GM10248 (cell line): ENCODE measurements at regions not wholly inside any gene's neighbourhood (a gene's known extent, or its start where the extent isn't known, plus 50 kb on each side); places are given as distances from the start of the nearest gene placed in this dataset.

Source experiments
- CTCF ChIA-PET: fragments of 300-600 bp; sonication (Branson Sonifier 250); formaldehyde crosslinking; extraction: SDS; loops from one replicate; lab custom pipeline; 2021; ENCODE audit warnings: antibody characterized with exemption; lab: Yijun Ruan, JAX
- POLR2A ChIA-PET: fragments of 350-650 bp; sonication (Branson Sonifier 250); formaldehyde crosslinking; extraction: SDS; loops from one replicate; lab custom pipeline; 2020; ENCODE audit warnings: antibody characterized with exemption; lab: Yijun Ruan, JAX
- DNase-seq: peaks from one replicate; pipeline ENCODE4 v3.0.0; 2012; ENCODE audit errors: extremely low spot score
- TF ChIP-seq, protein P1 (sequence below): IDR thresholded peaks from 2 replicates; pipeline ENCODE4 v1.5.1; 2012; ENCODE audit warnings: mild to moderate bottlenecking, low read depth; ENCODE audit errors: extremely low read depth, missing control alignments, control extremely low read depth

DNA sequence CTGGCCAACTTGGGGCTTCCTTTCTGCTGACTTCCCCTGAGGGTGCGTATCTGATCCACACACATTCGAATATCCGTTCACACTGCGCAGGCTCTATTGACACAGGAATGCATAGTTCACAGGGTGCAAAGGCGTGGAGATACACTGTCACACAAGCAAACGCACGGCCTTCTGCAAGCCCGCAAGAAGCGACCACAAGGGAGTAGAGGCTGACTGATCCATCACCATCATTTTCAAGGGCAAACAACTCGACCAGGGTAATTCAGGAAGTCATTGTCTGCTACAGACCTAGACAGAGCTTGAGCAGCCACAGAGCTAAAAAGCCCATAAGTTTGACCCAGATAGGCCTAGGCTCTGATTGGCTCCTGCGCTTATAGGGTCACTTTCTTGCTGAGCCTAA is 392.3 kb downstream of the MN1 start:
- TF ChIP-seq, protein P1, sequence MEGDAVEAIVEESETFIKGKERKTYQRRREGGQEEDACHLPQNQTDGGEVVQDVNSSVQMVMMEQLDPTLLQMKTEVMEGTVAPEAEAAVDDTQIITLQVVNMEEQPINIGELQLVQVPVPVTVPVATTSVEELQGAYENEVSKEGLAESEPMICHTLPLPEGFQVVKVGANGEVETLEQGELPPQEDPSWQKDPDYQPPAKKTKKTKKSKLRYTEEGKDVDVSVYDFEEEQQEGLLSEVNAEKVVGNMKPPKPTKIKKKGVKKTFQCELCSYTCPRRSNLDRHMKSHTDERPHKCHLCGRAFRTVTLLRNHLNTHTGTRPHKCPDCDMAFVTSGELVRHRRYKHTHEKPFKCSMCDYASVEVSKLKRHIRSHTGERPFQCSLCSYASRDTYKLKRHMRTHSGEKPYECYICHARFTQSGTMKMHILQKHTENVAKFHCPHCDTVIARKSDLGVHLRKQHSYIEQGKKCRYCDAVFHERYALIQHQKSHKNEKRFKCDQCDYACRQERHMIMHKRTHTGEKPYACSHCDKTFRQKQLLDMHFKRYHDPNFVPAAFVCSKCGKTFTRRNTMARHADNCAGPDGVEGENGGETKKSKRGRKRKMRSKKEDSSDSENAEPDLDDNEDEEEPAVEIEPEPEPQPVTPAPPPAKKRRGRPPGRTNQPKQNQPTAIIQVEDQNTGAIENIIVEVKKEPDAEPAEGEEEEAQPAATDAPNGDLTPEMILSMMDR: no peak
- POLR2A ChIA-PET: no interaction called here
- CTCF ChIA-PET: no interaction called here
- DNase-seq: no peak

DNA sequence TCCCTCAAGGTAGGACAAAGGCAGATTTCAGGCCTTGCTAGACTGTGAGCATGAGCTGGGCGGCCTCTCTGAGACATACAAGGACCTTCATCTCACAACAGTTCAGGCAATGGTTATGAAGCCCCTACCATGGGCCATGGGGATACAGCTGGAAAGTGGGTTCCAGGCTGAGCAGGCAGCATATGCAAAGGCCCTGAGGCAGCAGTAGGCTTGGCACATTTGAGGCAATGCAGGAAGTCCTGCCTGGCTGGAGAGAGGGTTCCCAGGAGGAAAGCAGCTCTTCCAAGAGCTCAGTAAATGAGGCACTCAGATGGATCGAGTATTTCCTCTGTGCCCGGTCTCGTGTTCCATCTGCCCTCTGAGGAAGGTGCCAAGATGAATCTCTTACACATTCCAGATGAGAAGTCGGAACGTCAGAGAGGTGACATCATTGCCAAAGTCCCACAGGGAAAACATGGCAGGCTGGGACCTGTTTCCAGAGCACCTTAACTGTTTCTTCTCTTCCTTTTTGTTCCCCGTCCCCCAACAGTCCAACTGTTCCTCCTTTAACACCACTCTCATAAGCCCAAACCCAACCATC is 388.6 kb downstream of the MN1 start:
- TF ChIP-seq, protein P1: no peak
- ChIA-PET POLR2A (no interaction called here), CTCF (interaction anchor here (2.1 kb wide), 1 partner anchor 9 kb away, joined by 5 read pairs; no protein-coding TSS in a partner anchor)
- no peak for DNase-seq

DNA sequence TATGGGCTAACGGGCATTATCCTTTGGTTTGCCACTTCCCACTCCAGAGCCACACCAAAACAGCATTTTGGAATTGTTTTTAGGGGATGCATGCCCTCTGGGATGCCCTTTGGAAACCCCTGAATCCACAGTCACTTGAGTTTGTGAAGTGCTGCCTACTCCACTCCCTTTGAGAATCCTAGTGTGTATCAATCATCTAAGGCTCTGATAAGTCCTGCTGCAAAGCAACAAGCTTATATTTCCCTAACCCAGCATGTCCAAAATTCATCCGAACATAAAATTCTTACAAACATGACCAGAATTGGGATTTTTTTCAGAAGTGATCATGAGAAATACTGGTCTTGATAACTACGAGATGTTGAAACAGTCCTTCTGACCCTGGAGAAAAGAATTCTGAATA is 387.9 kb downstream of the MN1 start:
- TF ChIP-seq, protein P1: no peak
- DNase-seq: no peak
- CTCF ChIA-PET: no interaction called here
- POLR2A ChIA-PET: no interaction called here

DNA sequence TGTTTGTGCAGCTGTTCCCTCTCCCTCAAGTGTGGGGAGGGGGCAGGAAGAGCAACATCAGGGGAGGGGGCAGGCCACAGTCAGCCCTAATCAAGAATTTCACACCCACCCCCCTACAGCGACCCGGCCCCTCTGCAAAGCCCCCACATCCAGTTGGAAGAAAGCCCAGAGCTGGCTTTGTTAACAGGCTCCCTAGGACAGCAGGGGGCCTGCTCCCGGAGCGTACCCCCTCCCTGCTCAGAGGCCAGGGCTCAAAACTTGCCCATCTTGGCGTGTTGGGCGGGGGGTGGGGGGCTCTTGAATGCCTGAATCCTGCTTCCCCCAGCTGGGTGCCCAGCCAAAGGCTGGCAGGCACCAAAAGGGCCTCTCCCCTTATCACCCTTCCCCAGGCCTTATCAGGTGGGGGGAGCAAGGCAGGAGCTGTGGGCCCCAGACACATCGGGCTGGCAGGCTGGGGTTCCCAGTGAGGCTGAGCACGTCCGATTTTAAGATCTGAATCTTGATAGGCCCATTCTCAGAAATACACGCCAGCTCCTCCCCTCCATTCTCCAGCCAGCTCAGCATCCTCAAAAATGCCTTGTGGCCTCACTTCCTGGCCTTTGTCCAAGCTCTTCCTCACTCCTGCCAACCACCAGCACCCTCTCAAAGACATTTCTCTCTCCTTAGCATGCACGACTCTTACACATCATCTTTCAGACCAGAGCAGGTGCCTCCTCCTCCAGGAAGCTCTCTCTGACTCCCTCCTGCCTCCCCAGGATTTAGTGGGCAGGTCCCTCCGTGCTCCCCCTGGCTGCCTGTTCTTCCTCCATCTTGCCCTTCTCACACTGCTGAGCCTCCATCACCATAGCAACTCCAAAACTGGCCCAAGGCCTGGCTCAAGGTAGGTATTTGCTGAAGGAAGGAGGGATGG is 384.8 kb downstream of the MN1 start:
- TF ChIP-seq, protein P1: no peak
- ChIA-PET POLR2A (no interaction called here), CTCF (no interaction called here)
- DNase-seq: no peak

DNA sequence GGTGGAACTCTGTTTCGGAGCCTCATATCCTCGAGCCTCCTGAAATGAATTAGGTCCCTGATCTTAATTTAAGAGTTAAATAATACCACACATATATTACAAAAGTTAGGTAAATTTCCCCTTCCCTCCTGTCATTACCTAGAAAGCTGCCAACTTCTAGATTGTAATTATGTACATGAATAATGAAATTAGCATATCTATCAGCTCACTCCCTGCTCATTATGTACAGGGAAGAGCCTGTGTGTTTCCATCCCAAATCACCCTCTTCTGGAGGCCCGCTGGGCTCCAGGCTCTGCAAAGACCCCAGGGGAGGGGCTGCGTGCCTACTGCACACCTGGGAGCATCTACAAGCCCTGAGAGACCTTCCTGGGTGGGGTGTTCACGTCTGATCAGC is 384.1 kb downstream of the MN1 start:
- POLR2A ChIA-PET: no interaction called here
- DNase-seq: no peak
- TF ChIP-seq, protein P1: no peak
- CTCF ChIA-PET: no interaction called here

DNA sequence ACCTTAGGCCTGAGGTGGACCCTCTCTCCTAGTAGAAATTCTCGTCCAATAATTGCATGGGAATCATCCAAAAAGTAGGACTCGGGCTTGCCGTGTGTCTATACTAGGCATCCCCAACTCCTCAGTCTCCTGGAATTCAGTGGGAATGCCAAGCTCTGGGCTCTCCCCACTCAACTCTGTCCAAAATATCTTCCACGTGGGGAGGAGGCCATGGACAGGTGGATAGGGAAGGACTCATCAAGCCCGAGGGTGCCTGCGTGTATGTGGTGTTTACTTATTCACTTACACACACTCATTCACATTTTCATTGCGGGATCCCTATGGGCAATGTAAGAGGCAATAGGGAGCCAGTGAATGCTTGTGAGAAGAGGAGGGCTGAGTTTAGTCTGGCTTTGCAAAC is 383.3 kb downstream of the MN1 start:
- ChIA-PET POLR2A (no interaction called here), CTCF (interaction anchor here (1.4 kb wide), 1 partner anchor 40 kb away, joined by 3 read pairs; no protein-coding TSS in a partner anchor)
- no peak for DNase-seq
- TF ChIP-seq, protein P1: no peak
